H1 (cell line): ENCODE measurements at regions not wholly inside any gene's neighbourhood (a gene's known extent, or its start where the extent isn't known, plus 50 kb on each side); places are given as distances from the start of the nearest gene placed in this dataset.

Source experiments
- CEBPB ChIP-seq: IDR thresholded peaks from 2 replicates; pipeline ENCODE4 v1.6.1; 2012; ENCODE audit warnings: low read depth, low read length
- CHD2 ChIP-seq: IDR thresholded peaks from 2 replicates; pipeline ENCODE4 v1.6.1; 2012; ENCODE audit warnings: low read length, improper control_type of control experiment
- JUN ChIP-seq: IDR thresholded peaks from 2 replicates; pipeline ENCODE4 v1.6.1; 2011; ENCODE audit warnings: low read depth, mild to moderate bottlenecking, improper control_type of control experiment, low read length

GRCh38 chr16:75803753-75804152 is 77.5 kb upstream of the CPHXL start:
- no peak for TF ChIP-seq CEBPB
- TF ChIP-seq JUN: no peak
- no peak for TF ChIP-seq CHD2
